ENCODE measurements at regions not wholly inside any gene's neighbourhood (a gene's known extent, or its start where the extent isn't known, plus 50 kb on each side); places are given as distances from the start of the nearest gene placed in this dataset.

DNA sequence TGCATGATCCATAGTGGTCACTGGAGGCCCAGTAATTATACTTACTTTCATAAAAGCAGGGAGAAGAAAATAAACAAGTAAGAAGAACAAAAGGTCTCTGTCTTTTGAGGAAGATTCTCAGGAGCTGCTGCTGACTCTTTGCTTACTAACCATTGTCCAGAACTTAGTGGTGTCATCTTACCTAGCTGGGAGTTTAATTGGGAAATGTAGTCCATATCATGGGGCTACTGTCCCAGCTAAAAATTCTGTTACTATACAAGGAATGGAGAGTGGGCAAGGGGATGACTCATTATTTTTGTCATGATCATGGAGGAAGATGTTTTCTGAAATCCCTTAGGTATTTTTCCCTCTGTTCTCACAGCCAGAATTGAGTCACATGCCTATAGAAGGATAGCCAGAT is 639.3 kb downstream of the MTRR start:
- TF ChIP-seq CTCF (conservative IDR thresholded peaks at IDR 0.05 in 1 of 2, IDR thresholded peaks at IDR 0.05 in 1 of 2; ENCODE audit: extremely low read depth in 1 of 2, insufficient read depth in 1 of 2, low read depth in 1 of 2, low read length in 2 of 2) (no peak), EZH2 (IDR thresholded peaks at IDR 0.05; ENCODE audit: borderline replicate concordance, low read length) (no peak)
